Uterus (tissue), 3 donors: ENCODE measurements at regions not wholly inside any gene's neighbourhood (a gene's known extent, or its start where the extent isn't known, plus 50 kb on each side); places are given as distances from the start of the nearest gene placed in this dataset.

ENCODE experiments used
- DNase-seq, 2 donors: peaks; one replicate each; pipeline ENCODE4 v3.0.0-alpha.2; 2019 to 2020
- H3K27ac ChIP-seq, 2 donors: fragments of 200-600 bp; sonication (generic); 1 replicate in 1 of 2; 2 replicates in 1 of 2; pipeline ENCODE4 v1.5.1; 2016 to 2018
- H3K27me3 ChIP-seq, 2 donors: fragments of 200-600 bp; sonication (generic); one replicate each; pipeline ENCODE4 v1.5.1; 2018 to 2019; ENCODE audit warnings: control low read depth in 1 of 2
- H3K36me3 ChIP-seq, 2 donors: fragments of 200-600 bp; sonication (generic); one replicate each; pipeline ENCODE4 v1.5.1; 2019; ENCODE audit warnings: control low read depth in 1 of 2
- H3K4me1 ChIP-seq, 2 donors: fragments of 200-600 bp; sonication (generic); one replicate each; pipeline ENCODE4 v1.5.1; 2018 to 2019; ENCODE audit warnings: control low read depth in 1 of 2
- H3K4me3 ChIP-seq, 2 donors: fragments of 200-600 bp; sonication (generic); 1 replicate in 1 of 2; 2 replicates in 1 of 2; pipeline ENCODE4 v1.5.1; 2018 to 2019; ENCODE audit warnings: mild to moderate bottlenecking in 1 of 2
- H3K9me3 ChIP-seq, 2 donors: fragments of 200-600 bp; sonication (generic); one replicate each; pipeline ENCODE4 v1.5.1; 2019; ENCODE audit warnings: control low read depth in 1 of 2
- POLR2A ChIP-seq, 2 donors: fragments of 450-650 bp; IDR thresholded peaks; one replicate each; pipeline ENCODE4 v1.6.1; 2016; ENCODE audit warnings: antibody characterized with exemption in 2 of 2, mild to moderate bottlenecking in 1 of 2, moderate library complexity in 1 of 2
- intact Hi-C: fragments of 100-400 bp; cut with DNase I; formaldehyde crosslinking; loops from one replicate; pipeline ENCODE4 v1.15.1; 2023; ENCODE audit warnings: low total_unique reads
- TF ChIP-seq, protein P1 (sequence below), 4 experiments: fragments of 200-600 bp in 2 of 4; fragments of 450-650 bp in 2 of 4; sonication (generic) in 2 of 4; IDR thresholded peaks; one replicate each; pipeline ENCODE4 v1.5.1; 2016 to 2019; ENCODE audit warnings: antibody characterized with exemption in 4 of 4, mild to moderate bottlenecking in 2 of 4, moderate library complexity in 1 of 4
- donor health status: DM: yes; HTN: yes; CAD: no.

DNA sequence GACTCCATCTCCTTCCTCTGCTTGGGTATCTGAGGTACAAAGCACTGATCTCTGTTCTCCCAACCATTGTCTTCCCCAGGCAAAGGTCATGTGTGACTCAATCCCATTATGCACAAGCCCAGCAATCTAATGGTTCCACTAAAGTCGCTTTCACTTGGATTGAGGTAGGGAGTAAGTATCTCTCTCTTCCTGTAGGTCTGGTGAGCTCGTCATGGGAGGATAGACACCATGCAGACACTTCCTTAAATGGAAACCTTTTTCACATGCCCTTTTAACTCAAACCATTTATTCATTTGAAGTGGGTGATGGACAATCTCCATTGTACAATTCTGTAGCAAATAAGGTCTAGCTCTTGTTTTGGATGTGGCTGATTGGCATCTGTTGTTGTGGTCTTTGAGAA, 245.2 kb upstream of the CLNK start:
- H3K27ac ChIP-seq: no peak overlapping the region
- DNase-seq: no peak
- H3K36me3 ChIP-seq: no peaks in the 10 kb centered on the region
- no peak for TF ChIP-seq POLR2A (IDR thresholded peaks at IDR 0.05)
- TF ChIP-seq, protein P1, sequence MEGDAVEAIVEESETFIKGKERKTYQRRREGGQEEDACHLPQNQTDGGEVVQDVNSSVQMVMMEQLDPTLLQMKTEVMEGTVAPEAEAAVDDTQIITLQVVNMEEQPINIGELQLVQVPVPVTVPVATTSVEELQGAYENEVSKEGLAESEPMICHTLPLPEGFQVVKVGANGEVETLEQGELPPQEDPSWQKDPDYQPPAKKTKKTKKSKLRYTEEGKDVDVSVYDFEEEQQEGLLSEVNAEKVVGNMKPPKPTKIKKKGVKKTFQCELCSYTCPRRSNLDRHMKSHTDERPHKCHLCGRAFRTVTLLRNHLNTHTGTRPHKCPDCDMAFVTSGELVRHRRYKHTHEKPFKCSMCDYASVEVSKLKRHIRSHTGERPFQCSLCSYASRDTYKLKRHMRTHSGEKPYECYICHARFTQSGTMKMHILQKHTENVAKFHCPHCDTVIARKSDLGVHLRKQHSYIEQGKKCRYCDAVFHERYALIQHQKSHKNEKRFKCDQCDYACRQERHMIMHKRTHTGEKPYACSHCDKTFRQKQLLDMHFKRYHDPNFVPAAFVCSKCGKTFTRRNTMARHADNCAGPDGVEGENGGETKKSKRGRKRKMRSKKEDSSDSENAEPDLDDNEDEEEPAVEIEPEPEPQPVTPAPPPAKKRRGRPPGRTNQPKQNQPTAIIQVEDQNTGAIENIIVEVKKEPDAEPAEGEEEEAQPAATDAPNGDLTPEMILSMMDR (IDR thresholded peaks at IDR 0.05): no peak
- H3K9me3 ChIP-seq: no peaks in the 10 kb centered on the region
- intact Hi-C loops: no loop called here
- H3K4me3 ChIP-seq: no peak overlapping the region
- no peaks in the 10 kb centered on the region for H3K27me3 ChIP-seq
- H3K4me1 ChIP-seq: no peaks in the 10 kb centered on the region

GRCh38 chr4:10925996-10926395, 241.4 kb upstream of the CLNK start:
- no peak for DNase-seq
- H3K9me3 ChIP-seq: no peaks in the 10 kb centered on the region
- no peak overlapping the region for H3K4me3 ChIP-seq
- H3K27me3 ChIP-seq: no peaks in the 10 kb centered on the region
- no peak overlapping the region for H3K27ac ChIP-seq
- intact Hi-C loops: no loop called here
- TF ChIP-seq, protein P1 (IDR thresholded peaks at IDR 0.05): no peak
- no peak for TF ChIP-seq POLR2A (IDR thresholded peaks at IDR 0.05)
- H3K4me1 ChIP-seq: no peaks in the 10 kb centered on the region
- H3K36me3 ChIP-seq: no peaks in the 10 kb centered on the region

- intact Hi-C loops: no loop called here
- H3K9me3 ChIP-seq: no peaks in the 10 kb centered on the region
- H3K4me3 ChIP-seq: no peak overlapping the region
- no peaks in the 10 kb centered on the region for H3K36me3 ChIP-seq
- H3K27me3 ChIP-seq: no peaks in the 10 kb centered on the region
- DNase-seq: no peak
- H3K27ac ChIP-seq: no peak overlapping the region
- no peak for TF ChIP-seq POLR2A (IDR thresholded peaks at IDR 0.05)
- TF ChIP-seq, protein P1 (IDR thresholded peaks at IDR 0.05): no peak
- no peaks in the 10 kb centered on the region for H3K4me1 ChIP-seq
These were observed 239.7 kb upstream of the CLNK start for GRCh38 chr4:10924274-10924673.

GRCh38 chr4:10917566-10917965, 233.0 kb upstream of the CLNK start:
- Histone ChIP-seq H3K4me3 (no peak overlapping the region), H3K27me3 (no peaks in the 10 kb centered on the region), H3K36me3 (no peaks in the 10 kb centered on the region), H3K4me1 (no peaks in the 10 kb centered on the region), H3K27ac (no peak overlapping the region), H3K9me3 (no peaks in the 10 kb centered on the region)
- intact Hi-C loops: no loop called here
- no peak for TF ChIP-seq POLR2A (IDR thresholded peaks at IDR 0.05)
- TF ChIP-seq, protein P1 (IDR thresholded peaks at IDR 0.05): no peak
- no peak for DNase-seq

GRCh38 chr4:10898072-10898471, 213.5 kb upstream of the CLNK start:
- TF ChIP-seq POLR2A (IDR thresholded peaks at IDR 0.05): no peak
- TF ChIP-seq, protein P1 (IDR thresholded peaks at IDR 0.05): no peak
- no peaks in the 10 kb centered on the region for H3K36me3 ChIP-seq
- no peaks in the 10 kb centered on the region for H3K9me3 ChIP-seq
- intact Hi-C loops: no loop called here
- no peak overlapping the region for H3K4me3 ChIP-seq
- H3K27me3 ChIP-seq: no peaks in the 10 kb centered on the region
- no peak overlapping the region for H3K27ac ChIP-seq
- no peak for DNase-seq
- no peaks in the 10 kb centered on the region for H3K4me1 ChIP-seq
